GM23248 (cell line): ENCODE measurements at regions not wholly inside any gene's neighbourhood (a gene's known extent, or its start where the extent isn't known, plus 50 kb on each side); places are given as distances from the start of the nearest gene placed in this dataset.

Experiments used
- DNase-seq: peaks from one replicate; pipeline ENCODE4 v3.0.0-alpha.2; 2015
- H2AFZ ChIP-seq: fragments of 200-600 bp; sonication (generic); 2 replicates; pipeline ENCODE4 v1.6.1; 2016; ENCODE audit warnings: antibody characterized with exemption
- H3F3A ChIP-seq: fragments of 200-600 bp; sonication (generic); 2 replicates; pipeline ENCODE4 v1.6.1; 2016; ENCODE audit warnings: mild to moderate bottlenecking, antibody characterized with exemption, mixed run types; ENCODE audit not compliant: insufficient read depth
- H3K27ac ChIP-seq: fragments of 200-600 bp; sonication (generic); 2 replicates; pipeline ENCODE4 v1.5.1; 2016; ENCODE audit warnings: mild to moderate bottlenecking
- H3K27me3 ChIP-seq: fragments of 200-600 bp; sonication (generic); replicated peaks from 2 replicates; pipeline ENCODE4 v1.6.1; 2016; ENCODE audit warnings: mild to moderate bottlenecking; ENCODE audit not compliant: insufficient read depth
- H3K36me3 ChIP-seq: fragments of 200-600 bp; sonication (generic); 2 replicates; pipeline ENCODE4 v1.6.1; 2016; ENCODE audit warnings: low read depth, mild to moderate bottlenecking
- H3K4me1 ChIP-seq: fragments of 200-600 bp; sonication (generic); 2 replicates; pipeline ENCODE4 v1.6.1; 2016; ENCODE audit warnings: mild to moderate bottlenecking; ENCODE audit not compliant: insufficient read depth
- H3K4me2 ChIP-seq: fragments of 200-600 bp; sonication (generic); one replicate; pipeline ENCODE4 v1.6.1; 2016; ENCODE audit warnings: mild to moderate bottlenecking; ENCODE audit not compliant: unreplicated experiment
- H3K4me3 ChIP-seq: fragments of 200-600 bp; sonication (generic); 2 replicates; pipeline ENCODE4 v1.5.1; 2016; ENCODE audit warnings: mild to moderate bottlenecking
- H3K79me2 ChIP-seq: fragments of 200-600 bp; sonication (generic); 2 replicates; pipeline ENCODE4 v1.6.1; 2016; ENCODE audit warnings: mild to moderate bottlenecking; ENCODE audit not compliant: insufficient read depth
- H3K9ac ChIP-seq: fragments of 200-600 bp; sonication (generic); 2 replicates; pipeline ENCODE4 v1.6.1; 2016; ENCODE audit warnings: mild to moderate bottlenecking
- H3K9me2 ChIP-seq: fragments of 200-600 bp; sonication (generic); 2 replicates; pipeline ENCODE4 v1.6.1; 2016; ENCODE audit warnings: mixed run types, mild to moderate bottlenecking, moderate library complexity; ENCODE audit not compliant: insufficient read depth
- H3K9me3 ChIP-seq: fragments of 200-600 bp; sonication (generic); one replicate; pipeline ENCODE4 v1.6.1; 2017; ENCODE audit warnings: low read depth
- H4K20me1 ChIP-seq: fragments of 200-600 bp; sonication (generic); 2 replicates; pipeline ENCODE4 v1.6.0; 2016; ENCODE audit not compliant: insufficient read depth
- EZH2 ChIP-seq: fragments of 200-600 bp; sonication (generic); IDR thresholded peaks from 2 replicates; pipeline ENCODE4 v1.6.1; 2018; ENCODE audit warnings: antibody characterized with exemption, mild to moderate bottlenecking; ENCODE audit not compliant: insufficient read depth, poor library complexity, severe bottlenecking
- EZH2phosphoT487 ChIP-seq: fragments of 200-600 bp; sonication (generic); IDR thresholded peaks from 2 replicates; pipeline ENCODE4 v1.6.1; 2018; ENCODE audit warnings: antibody characterized with exemption, moderate library complexity, mild to moderate bottlenecking, low read depth; ENCODE audit not compliant: insufficient read depth
- WGBS, 2 experiments: methylation state at CpG; one replicate each; pipeline ENCODE4 v1.1.6; 2015 to 2017; ENCODE audit warnings: low lambda C conversion rate in 2 of 2, low coverage in 1 of 2; ENCODE audit errors: missing lambda C conversion rate in 2 of 2; 5-methylcytosine and 5-hydroxymethylcytosine counted together
- in situ Hi-C: fragments of 300-500 bp; cut with MboI; formaldehyde crosslinking; loops from 2 replicates; pipeline ENCODE4 v1.15.0; 2020

GRCh38 chr10:105643660-105644059, 1002.6 kb downstream of the SORCS3 start:
- TF ChIP-seq EZH2phosphoT487 (no peak), EZH2 (no peak)
- DNase-seq = no peak

GRCh38 chr10:105634281-105634680, 993.2 kb downstream of the SORCS3 start:
- H3F3A ChIP-seq = no peaks in the 10 kb centered on the region
- no peaks in the 10 kb centered on the region for H3K4me1 ChIP-seq
- H2AFZ ChIP-seq = no peak overlapping the region
- H3K36me3 ChIP-seq = no peaks in the 10 kb centered on the region
- no peak overlapping the region for H3K9ac ChIP-seq
- in situ Hi-C loops = no loop called here
- WGBS, 2 experiments = 12 to 19% methylated on average over 3 of the region's 3 CpGs
- H3K9me2 ChIP-seq = no peaks in the 10 kb centered on the region
- no peaks in the 10 kb centered on the region for H3K79me2 ChIP-seq
- no peak overlapping the region for H3K4me3 ChIP-seq
- no peak overlapping the region for H3K4me2 ChIP-seq
- TF ChIP-seq EZH2phosphoT487 = no peak
- no peak for TF ChIP-seq EZH2
- no peaks in the 10 kb centered on the region for H4K20me1 ChIP-seq
- no peak overlapping the region for H3K27ac ChIP-seq
- no peaks in the 10 kb centered on the region for H3K9me3 ChIP-seq
- no peak for DNase-seq
- no peaks in the 10 kb centered on the region for H3K27me3 ChIP-seq

More at GRCh38 chr10:105643660-105644059, 1002.6 kb downstream of the SORCS3 start:
- Histone ChIP-seq H3K79me2 (no peaks in the 10 kb centered on the region), H3K4me3 (no peak overlapping the region), H3F3A (no peaks in the 10 kb centered on the region), H3K9me3 (no peaks in the 10 kb centered on the region), H3K27me3 (no peaks in the 10 kb centered on the region), H3K9me2 (no peaks in the 10 kb centered on the region), H4K20me1 (no peaks in the 10 kb centered on the region), H3K4me2 (no peak overlapping the region), H3K4me1 (no peaks in the 10 kb centered on the region), H3K9ac (no peak overlapping the region), H3K27ac (no peak overlapping the region), H2AFZ (no peak overlapping the region), H3K36me3 (no peaks in the 10 kb centered on the region)
- in situ Hi-C loops = no loop called here

- Histone ChIP-seq H4K20me1 (no peaks in the 10 kb centered on the region), H3K27ac (no peak overlapping the region), H3K4me3 (no peak overlapping the region), H3K79me2 (no peaks in the 10 kb centered on the region), H3K27me3 (no peaks in the 10 kb centered on the region), H3K4me1 (no peaks in the 10 kb centered on the region), H3K36me3 (no peaks in the 10 kb centered on the region), H3K4me2 (no peak overlapping the region), H3K9me3 (no peaks in the 10 kb centered on the region), H2AFZ (no peak overlapping the region), H3F3A (no peaks in the 10 kb centered on the region), H3K9me2 (no peaks in the 10 kb centered on the region), H3K9ac (no peak overlapping the region)
- in situ Hi-C loops = no loop called here
- 10 to 11% methylated on average over 4 of the region's 4 CpGs for WGBS, 2 experiments
- DNase-seq = no peak
- no peak for TF ChIP-seq EZH2
These were observed 974.8 kb downstream of the SORCS3 start for GRCh38 chr10:105615715-105616365.

- Histone ChIP-seq H3K9me2 (no peaks in the 10 kb centered on the region), H3K4me2 (no peak overlapping the region), H3K4me3 (no peak overlapping the region), H3F3A (no peaks in the 10 kb centered on the region), H3K79me2 (no peaks in the 10 kb centered on the region), H3K27me3 (no peaks in the 10 kb centered on the region), H2AFZ (no peak overlapping the region), H4K20me1 (no peaks in the 10 kb centered on the region), H3K36me3 (no peaks in the 10 kb centered on the region), H3K27ac (no peak overlapping the region), H3K9me3 (no peaks in the 10 kb centered on the region), H3K9ac (no peak overlapping the region), H3K4me1 (no peaks in the 10 kb centered on the region)
- in situ Hi-C loops = no loop called here
- TF ChIP-seq EZH2phosphoT487 (no peak), EZH2 (no peak)
- DNase-seq = no peak
These were observed 970.2 kb downstream of the SORCS3 start for GRCh38 chr10:105611244-105611798.

- WGBS, 2 experiments = 0% methylated on average over 1 of the region's 1 CpG
- no peak overlapping the region for H3K27ac ChIP-seq
- no peaks in the 10 kb centered on the region for H3K4me1 ChIP-seq
- H2AFZ ChIP-seq = no peak overlapping the region
- H3K9me3 ChIP-seq = no peaks in the 10 kb centered on the region
- no peak for DNase-seq
- H3F3A ChIP-seq = no peaks in the 10 kb centered on the region
- H3K4me2 ChIP-seq = no peak overlapping the region
- TF ChIP-seq EZH2phosphoT487 (no peak), EZH2 (no peak)
- H3K79me2 ChIP-seq = no peaks in the 10 kb centered on the region
- H4K20me1 ChIP-seq = no peaks in the 10 kb centered on the region
- no peaks in the 10 kb centered on the region for H3K36me3 ChIP-seq
- no peak overlapping the region for H3K4me3 ChIP-seq
- in situ Hi-C loops = no loop called here
- no peak overlapping the region for H3K9ac ChIP-seq
- no peaks in the 10 kb centered on the region for H3K27me3 ChIP-seq
- no peaks in the 10 kb centered on the region for H3K9me2 ChIP-seq
These were observed 968.4 kb downstream of the SORCS3 start for GRCh38 chr10:105609451-105609850.
